Stimulated activated CD4-positive, alpha-beta T cell treated with anti-CD3 and anti-CD28 coated beads, TNF-alpha, amount 100 ng/mL, for 24 hours (primary cell): ENCODE measurements at regions not wholly inside any gene's neighbourhood (a gene's known extent, or its start where the extent isn't known, plus 50 kb on each side); places are given as distances from the start of the nearest gene placed in this dataset.
"Not testable (repeated sequence)": the region's sequence is repeated elsewhere in the genome, so short reads cannot be mapped to it uniquely, and the experiment has no call there.

Experiments
- DNase-seq, 3 experiments: peaks; one replicate each; pipeline ENCODE4 v3.0.0-alpha.2; 2020; ENCODE audit warnings: low read depth in 3 of 3

DNA sequence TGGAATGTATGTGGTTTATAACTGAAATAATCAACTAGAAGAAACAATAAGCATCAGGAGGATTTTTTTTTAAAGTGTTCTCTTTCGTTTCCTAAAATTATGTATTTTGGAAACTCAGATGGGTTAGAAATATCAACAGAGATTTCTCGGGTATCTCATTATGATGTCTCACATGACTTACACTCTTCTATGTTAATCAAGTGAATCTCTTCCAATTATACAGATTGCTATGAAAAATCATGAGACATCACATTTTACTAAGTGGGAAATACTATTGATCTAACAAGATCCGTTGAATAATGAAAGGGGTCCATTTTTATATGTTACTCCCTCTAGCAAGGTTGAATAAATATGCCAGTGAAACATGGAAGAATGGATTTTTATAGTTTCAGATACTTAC, 54.7 kb upstream of the NRIP1 start:
- no peak for DNase-seq

DNA sequence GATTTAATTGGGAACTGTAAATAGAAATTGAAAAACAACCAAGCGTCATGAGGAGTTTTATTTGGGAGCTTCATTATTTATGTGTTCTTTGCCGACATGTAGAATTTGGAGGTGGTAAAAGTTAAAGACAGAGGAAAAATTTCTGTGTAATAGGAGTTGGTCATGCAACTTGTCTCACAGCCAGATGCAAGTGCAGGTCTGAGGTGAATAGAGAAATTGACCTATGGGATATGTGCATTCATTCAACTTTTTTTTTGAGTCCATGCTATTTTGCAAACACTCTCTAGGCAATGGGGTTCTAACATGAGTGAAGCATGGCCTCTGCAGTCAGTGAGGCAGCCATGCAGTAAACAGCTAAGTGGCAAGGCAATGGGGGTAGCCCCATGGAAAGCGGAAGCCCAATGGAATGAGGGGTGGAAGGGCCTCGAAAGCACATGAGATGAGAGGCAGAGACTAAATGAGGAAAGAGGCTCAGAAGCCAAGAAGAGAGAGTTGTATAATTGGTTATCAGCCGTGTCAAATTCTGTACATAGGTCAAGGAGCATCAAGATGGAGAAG, 56.4 kb upstream of the NRIP1 start:
- DNase-seq: no peak

DNA sequence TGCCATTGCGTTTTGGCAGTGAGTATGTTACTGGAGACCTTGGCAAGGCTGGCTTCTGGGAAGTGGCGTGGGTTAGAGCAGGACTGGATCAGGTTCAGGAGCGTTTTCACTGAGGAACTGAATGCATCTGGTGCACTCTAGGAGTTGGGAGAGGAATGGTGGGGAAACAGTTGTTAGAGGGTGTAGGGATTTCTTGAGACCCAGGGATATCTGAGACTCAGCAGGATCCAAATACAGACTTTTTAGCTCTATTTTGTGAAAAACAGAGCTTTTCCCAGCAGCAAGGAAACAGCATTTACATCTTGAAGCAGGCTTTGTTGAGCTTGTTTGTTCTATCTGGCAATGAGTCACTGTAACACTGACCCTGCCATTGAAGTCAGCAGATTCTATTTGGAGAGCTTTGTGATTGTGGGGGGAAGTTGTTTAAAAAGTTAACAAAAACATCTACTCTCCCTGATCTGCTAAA, 56.9 kb upstream of the NRIP1 start:
- DNase-seq: no peak

DNA sequence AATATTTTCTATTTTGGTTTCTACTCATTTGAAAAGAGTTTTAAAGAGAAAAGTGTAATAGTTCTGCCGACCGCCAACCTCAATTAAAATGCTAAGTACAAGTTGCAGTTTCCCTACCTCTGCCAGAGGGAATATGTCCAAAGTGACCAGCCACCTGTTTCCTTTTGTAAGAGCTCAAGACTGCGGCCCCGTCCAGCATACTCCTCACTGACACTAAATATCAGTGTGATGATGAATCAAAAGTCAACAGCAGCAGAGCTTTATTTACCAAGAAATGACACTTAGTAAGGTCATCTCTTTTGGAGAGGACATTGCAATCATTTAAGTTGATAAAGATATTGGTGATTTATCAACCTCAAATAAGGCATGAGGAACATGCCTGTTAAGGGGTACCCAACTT, 57.4 kb upstream of the NRIP1 start:
- DNase-seq: no peak

DNA sequence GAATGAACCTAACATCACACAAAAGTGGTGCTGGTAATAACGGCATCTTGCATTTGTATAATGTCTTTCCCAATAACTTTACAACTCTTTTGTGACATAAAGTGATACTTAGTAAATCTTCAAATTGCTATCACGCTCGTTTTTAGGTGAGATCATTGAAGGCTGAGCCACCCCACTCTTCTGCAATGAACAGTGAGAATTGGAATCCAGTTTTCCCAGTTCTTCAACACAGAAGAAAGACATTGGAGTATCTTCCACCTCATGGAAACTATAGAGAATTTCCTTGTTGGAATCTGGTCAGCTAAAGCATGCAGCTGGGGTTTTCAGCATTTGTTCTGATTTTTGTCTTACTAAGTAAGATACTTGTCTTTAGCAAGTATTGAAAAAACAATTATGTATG, 59.9 kb upstream of the NRIP1 start:
- no peak for DNase-seq

DNA sequence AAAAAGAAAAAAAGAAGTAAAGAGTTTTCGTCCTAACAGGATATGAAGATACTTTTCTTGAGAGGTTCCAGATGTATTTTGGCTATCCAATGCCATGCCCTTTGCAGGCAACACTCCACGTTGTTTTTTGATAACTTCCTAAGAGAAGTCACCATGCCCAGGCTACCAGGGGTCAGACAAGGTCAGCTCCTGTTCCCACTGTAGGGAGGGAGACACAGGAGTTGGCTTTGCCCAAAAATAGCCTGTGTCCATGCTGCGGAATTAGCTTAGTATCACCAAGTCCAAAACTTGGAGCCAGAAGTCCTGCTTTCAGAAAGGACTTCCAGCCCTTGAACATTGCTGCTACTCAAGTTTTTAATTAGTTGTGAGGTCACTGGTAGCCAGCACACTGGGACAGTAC, 62.1 kb upstream of the NRIP1 start:
- DNase-seq: no peak

DNA sequence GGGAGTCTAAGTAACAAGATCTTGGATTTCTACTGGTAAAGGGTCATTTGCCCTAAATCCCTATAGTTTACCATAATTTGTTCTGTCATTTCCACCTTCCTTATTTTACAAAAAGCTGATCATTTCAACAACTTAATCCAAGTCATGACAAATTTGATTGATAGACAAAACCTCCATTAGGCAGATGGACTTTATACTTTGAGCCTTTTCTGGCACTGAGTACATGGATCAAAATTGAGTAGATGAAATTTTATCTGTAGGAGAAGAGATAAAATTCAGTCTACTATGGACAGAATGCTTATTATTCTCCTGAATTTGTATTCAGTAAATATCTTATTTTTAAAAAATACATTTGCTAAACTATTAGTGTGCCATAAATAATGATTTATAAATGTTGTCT, 62.6 kb upstream of the NRIP1 start:
- DNase-seq: no peak

DNA sequence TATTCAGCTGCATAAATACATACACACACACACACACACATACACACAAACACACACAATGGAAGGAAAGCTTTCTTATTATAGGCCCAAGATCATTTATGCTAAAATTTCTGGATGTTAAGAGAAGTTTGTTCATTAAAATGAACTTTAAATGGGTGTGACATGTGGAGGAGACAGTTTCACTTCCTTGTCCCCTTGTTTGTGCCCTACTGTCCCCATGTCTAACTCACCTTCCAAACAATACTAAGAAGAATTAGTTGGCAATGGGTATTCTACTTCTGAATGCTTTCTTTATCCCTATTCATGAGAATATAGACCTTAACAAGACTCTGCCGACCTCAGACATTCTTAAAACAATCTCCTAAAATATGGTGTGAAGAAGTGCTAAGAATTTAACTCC, 63.5 kb upstream of the NRIP1 start:
- DNase-seq: no peak

DNA sequence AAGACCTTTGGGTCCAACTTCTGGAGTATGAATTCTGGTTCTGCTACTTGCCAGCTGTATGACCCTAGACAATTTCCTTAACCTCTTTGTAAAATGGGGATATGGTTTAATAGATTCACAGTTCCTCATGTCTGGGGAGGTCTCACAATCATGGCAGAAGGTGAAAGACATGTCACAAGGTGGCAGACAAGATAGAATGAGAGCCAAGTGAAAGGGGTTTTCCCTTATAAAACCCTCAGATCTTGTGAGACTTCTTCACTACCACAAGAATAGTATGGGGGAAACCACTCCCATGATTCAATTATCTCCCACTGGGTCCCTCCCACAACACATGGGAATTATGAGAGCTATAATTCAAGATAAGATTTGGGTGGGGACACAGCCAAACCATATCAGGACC, 63.9 kb upstream of the NRIP1 start:
- not testable (repeated sequence) for DNase-seq

DNA sequence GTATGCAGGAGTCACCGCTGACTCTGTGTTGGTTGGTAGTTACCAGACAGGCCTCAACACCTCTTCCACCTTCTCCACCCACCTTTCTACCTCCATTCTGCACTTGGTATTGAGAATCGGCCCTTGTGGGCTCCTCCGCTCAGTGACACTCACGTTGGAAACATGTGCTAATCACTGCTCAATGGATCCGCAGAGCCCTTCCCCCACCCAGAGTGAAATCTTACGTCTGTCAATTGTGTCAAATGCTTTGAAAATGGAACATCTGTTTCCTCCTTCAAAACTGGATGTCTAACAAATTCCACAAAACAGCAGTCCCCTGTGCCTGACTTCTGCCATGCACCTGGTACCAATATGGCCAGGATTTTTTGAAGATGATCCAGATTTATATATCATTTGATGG, 65.5 kb upstream of the NRIP1 start:
- DNase-seq: no peak

DNA sequence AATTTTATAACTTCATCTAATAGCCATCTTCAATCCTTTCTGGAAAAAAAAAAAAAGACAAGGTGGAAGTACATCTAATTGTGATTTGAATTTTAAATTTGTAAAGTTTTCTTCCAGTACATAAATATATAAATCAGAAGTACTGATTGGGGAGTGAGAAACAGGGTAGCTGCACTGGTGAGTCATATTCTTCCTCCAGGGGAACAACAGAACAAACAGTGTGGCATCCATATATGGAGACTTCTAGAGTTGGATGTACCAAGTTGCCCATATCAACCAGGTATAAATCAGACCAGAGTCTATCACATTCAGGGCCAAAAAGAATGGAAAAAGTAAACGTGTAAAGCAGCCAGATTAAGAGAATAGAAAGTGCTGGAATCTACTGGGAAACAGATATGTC, 66.0 kb upstream of the NRIP1 start:
- no peak for DNase-seq

DNA sequence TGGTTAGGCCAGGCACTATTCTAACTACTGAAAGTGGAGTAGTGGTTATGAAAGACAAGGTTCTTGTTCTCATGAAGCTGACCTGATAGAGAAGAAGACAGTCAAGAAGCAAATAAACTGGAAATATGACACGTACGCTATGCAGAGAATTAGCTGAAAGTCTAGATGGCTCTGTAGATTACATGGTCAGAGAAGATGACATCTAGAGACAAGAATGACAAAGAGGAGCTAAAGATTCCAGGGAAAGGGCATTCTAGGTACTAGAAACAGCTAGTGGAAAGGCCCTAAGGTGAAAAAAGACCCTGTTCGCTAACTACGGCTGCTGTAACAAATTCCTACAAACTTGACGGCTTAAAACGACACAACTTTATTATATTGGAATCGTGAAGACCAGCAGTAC, 68.0 kb upstream of the NRIP1 start:
- no peak for DNase-seq

DNA sequence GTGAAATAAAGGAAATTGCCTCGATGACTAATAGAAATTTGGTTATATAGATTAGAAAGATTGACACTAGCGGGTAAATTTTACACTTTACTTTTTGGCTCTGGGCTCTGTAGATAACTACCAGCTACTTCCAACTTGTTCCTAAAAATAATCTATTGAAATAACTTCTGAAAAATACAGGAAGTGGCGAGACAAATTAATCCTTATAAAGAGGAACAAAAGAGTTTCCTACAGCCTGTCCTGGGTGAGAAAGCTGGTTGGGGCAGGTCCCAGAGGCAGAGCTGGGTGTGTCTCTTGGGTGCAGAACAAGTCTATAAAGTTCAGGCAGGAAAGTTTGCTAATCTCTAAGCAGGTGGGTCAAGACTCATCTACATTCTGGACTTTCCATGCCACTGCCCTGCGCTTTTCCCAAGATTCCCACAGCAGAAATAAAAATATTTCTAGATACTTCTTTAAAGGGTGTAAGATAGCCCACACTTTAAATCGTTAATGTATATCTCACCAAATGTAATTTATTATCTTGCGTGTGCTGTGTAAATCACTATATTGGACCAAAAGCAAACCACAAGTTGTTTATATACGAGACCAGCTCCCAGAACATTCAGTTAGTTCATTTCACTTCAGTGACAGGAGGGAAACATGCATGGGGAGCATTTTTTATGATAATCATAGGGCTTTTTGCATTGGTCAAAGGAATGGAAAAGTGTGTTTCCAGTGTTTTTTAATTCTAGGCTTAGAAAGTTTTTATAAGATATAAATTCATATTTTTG, 70.1 kb upstream of the NRIP1 start:
- DNase-seq: no peak

DNA sequence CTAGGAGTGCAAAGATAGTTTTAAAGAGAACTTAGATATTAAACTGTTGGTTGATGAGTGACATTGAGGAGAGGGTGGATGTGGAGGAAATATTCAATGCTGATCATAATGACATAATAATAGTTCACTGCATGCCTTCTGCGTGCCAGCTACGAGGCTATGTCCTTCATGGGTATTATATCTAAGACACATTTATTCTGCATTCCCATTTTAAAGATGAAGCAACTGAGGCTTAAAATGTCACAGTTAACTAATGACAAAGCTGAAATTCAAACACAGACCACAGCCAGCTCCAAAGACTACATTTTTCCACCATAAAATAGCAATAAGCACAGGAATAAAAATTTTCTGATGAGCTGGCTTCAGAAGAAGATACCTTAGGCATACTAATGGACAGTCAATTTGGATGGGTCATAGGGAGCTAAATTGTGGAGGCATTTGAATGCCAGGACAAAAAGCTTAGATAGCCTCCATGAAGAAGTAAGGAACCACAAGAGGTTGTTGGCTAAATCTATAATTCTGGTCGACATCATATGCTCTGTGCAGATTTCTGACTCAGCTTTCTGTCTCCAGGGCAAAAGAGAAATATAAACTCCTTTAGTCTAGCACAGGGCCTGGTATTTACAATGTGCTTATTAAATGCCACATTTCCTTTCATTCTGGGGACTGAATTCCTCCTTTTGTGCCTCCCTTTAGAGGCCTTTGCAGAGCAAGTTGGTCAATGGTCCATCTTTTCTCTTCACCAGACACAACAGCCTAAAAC, 71.2 kb upstream of the NRIP1 start:
- no peak for DNase-seq

DNA sequence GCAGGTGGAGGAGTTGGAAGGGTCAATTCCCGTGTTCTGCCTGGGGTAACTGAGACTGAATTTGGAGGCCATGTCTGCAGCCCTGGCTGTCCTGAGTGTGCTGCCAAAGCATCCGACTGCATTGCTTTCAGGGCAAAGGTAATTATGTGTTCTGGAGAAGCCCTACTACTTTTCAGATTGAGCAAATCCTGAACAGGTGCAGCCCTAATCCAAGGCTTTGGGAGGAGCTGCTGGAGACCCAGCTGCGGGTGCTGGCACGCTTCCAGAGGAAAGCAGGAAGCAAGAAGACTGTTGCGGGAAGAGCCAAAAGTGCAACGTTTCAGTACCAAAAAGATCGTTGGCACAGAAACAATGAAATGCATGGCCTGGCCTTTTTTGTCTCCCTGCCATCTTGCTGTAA, 73.7 kb upstream of the NRIP1 start:
- DNase-seq: no peak

DNA sequence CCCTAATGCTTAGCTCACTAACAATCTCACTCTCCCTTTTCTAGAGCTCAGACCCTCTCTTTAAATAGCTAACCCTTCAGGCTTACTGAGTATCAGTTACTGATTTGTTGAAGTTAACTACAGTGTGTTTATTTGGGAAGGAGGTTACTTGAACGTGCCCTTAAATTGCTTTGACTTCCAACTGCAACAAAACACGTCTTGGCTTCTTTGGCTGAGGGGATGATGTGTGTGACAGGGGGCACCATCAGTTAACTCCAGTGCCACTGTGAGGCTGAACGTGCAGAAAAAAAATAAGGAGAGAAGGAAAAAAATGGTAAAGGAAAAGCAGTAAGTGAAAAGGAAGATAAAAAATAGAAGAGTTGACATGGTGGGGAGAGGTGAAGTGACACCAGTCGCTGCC, 75.1 kb upstream of the NRIP1 start:
- DNase-seq: no peak

DNA sequence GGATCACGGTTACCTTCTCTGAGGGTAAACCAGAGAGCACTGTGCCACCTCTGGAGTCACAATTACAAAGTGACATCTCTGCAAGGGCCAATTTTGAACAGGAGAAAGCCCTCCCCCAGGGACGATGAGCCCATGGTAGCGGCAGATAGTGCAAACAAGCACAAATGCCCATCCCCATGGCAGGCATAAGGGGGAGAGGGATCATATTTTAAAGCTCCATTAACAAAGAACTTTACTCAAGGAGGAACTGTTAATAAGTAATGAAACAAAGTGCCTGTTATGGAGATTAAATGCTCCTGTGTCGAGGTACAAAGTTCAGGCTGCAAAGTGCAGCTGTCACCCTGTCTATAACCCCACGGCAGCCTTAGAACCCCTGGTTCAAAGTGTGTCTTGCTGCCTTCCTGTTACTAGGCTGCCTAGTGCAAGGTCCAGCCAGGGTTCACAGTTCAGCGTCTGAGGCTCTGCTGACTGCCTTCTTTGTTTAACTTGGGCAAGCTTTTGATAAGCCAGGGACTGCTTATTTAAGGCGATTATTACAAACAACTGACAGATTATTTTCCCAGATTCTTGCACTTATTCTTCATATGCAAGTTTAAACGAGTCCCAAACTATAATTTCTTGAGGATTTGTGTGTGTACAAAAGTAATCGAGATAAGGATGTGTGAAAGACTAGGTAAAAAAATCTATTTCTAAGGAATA, 75.7 kb upstream of the NRIP1 start:
- no peak for DNase-seq

DNA sequence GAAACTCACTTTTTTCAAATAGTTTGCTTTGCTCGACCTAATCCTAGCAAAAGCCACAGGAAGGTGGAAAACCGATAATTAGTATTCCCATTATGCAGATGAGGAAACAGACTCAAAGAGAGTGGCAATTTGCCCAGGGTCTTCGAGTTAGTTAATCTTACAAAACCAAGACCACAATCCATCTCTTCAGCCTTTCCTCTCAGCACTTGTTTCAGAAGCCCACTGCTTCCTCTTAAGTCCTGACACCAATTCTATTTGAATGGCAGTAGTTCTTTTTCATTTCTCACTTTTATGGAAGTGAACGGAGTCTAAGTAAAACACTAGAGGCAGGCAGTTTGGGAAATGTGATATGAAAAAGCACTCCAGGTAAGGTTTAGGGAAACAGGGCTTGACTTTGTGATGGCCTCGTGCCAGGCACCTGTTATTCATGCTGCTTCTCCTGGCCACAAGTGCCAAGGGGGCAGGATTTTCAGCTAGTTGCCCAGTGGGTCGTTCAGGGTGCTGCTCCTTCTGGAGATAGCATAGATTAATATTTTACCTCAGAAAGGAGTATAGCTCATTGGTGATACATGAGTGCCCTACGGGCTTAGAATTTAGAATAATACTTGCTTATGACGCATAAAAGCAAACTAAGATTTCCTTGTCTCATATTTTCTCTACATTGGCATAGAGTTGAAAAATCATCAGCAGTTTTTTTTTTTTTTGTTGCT, 76.6 kb upstream of the NRIP1 start:
- no peak for DNase-seq

DNA sequence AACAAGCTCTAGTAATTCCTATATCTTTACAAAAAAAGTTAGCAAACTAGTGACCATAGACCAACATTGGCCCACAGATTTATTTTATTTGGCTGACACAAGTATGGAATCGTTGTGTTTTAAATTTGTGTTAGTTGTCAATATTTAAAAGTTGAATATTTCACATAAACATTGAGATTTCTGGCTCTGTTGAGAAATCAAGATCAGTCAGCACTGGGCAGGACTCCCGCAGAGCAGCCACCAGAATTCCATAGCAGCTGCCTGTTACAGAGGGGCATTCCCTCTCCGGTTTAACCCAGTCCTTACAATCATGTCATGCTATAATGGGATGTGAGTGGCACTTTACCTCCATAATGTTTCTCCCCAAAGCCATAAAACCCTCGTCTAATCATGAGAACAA, 79.2 kb upstream of the NRIP1 start:
- no peak for DNase-seq

DNA sequence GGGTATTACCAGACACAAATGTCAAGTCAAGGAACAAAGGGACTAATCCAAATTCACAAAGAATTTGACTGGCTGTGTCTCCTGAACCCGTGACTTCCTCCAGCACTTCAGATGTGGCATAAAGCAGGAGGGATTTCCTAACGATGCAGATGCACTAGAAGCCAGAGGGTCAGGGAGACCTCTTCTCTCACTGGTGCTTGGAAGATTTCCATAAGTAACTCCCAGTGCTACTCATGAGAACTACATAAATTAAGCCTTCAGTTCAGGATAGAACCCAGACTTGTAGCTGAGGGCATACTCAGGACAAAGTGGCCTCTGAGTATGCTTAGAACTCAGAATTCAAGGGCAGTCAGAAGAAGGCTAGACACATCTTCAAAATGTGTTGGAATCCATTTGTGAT, 83.6 kb upstream of the NRIP1 start:
- DNase-seq: no peak

DNA sequence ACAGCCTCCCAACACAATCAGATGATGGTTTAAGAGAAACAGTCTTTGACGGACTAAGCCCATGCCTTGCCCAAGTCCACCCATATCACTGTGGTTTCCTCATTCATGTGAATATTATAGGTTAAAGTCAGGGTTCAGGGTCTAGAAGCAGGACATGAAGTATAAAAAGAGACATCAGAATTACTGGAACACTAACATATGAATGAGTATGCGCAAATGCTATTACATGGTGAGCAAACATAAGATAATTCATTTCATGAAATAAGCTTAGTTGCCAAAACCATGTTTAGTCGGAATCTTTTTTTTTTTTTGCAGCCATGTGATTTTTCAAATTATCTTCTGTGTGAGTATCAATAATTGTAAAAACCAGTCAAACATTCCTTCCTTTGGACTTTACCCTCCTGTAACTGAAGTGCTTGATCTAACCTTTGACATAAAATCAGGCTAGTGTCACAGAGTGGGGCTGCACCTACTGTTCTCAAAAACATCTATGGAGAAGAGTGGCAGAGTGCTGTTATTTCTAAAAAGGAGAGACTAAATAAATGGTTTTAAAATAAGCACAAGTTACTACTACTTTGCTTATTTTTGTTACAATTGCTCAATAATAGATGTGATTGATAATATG, 84.9 kb upstream of the NRIP1 start:
- DNase-seq: no peak
